H1 (cell line): ENCODE measurements at regions not wholly inside any gene's neighbourhood (a gene's known extent, or its start where the extent isn't known, plus 50 kb on each side); places are given as distances from the start of the nearest gene placed in this dataset.
A peak's percentile ranks its signal among the peaks of the same experiment; 100 is the strongest.

Source experiments
- CTCF ChIA-PET: fragments of 300-600 bp; sonication (Branson Sonifier 250); formaldehyde crosslinking; loops from one replicate; lab custom pipeline; 2021; ENCODE audit not compliant: partially characterized antibody; lab: Charles Lee
- POLR2A ChIA-PET: fragments of 300-600 bp; sonication (Branson Sonifier 250); formaldehyde crosslinking; loops from one replicate; lab custom pipeline; 2021; ENCODE audit warnings: inconsistent platforms; ENCODE audit not compliant: partially characterized antibody; lab: Charles Lee
- DNase-seq, 2 experiments: peaks; one replicate each; pipeline versions ENCODE4 v3.0.0 to v3.0.0-alpha.2; 2010 to 2022; ENCODE audit warnings: low spot score in 2 of 2, low read depth in 1 of 2, mixed read lengths in 1 of 2
- FAIRE-seq: peaks from 2 replicates; lab custom pipeline; 2011; peaks lifted over from hg19 to GRCh38; lab: Jason Lieb, UNC
- H2AFZ ChIP-seq: 2 replicates; pipeline ENCODE4 v1.8.1; 2012; ENCODE audit warnings: low read length, inconsistent platforms
- H2AK5ac ChIP-seq: 2 replicates; pipeline ENCODE4 v1.6.1; 2013; ENCODE audit warnings: low read depth, low read length
- H2BK120ac ChIP-seq: replicated peaks from 2 replicates; pipeline ENCODE3; 2013; ENCODE audit warnings: low read depth, low read length, inconsistent platforms
- H2BK12ac ChIP-seq: 2 replicates; pipeline ENCODE4 v1.6.1; 2013; ENCODE audit warnings: low read depth, low read length
- H2BK15ac ChIP-seq: 2 replicates; pipeline ENCODE4 v1.6.1; 2013; ENCODE audit warnings: low read length
- H2BK20ac ChIP-seq: 2 replicates; pipeline ENCODE4 v1.6.1; 2013; ENCODE audit warnings: low read length
- H2BK5ac ChIP-seq: 2 replicates; pipeline ENCODE4 v1.6.1; 2013; ENCODE audit warnings: low read depth, low read length
- H3K14ac ChIP-seq: 2 replicates; pipeline ENCODE4 v1.6.1; 2013; ENCODE audit warnings: inconsistent platforms; ENCODE audit not compliant: insufficient read length
- H3K18ac ChIP-seq: 2 replicates; pipeline ENCODE4 v1.6.1; 2013; ENCODE audit warnings: low read length; ENCODE audit errors: extremely low read depth
- H3K23ac ChIP-seq: 2 replicates; pipeline ENCODE4 v1.6.1; 2013; ENCODE audit warnings: inconsistent platforms; ENCODE audit not compliant: insufficient read length
- H3K23me2 ChIP-seq: 2 replicates; pipeline ENCODE4 v1.6.1; 2013; ENCODE audit warnings: low read depth, low read length
- H3K27ac ChIP-seq: 2 replicates; pipeline ENCODE4 v1.6.1; 2011; ENCODE audit warnings: low read depth, low read length, inconsistent platforms
- H3K27me3 ChIP-seq, 4 experiments: replicated peaks in 1 of 4; 1 replicate in 1 of 4; 2 replicates in 3 of 4; pipeline versions ENCODE4 v1.6.1 to v1.8.1; 2011 to 2013; ENCODE audit warnings: low read length in 3 of 4, mild to moderate bottlenecking in 3 of 4, inconsistent platforms in 2 of 4, mixed read lengths in 2 of 4, moderate library complexity in 1 of 4; ENCODE audit not compliant: control insufficient read depth in 3 of 4, insufficient read depth in 3 of 4; ENCODE audit errors: extremely low read depth in 1 of 4
- H3K36me3 ChIP-seq, 4 experiments: 2 replicates each; pipeline versions ENCODE4 v1.6.1 to v1.8.1; 2011 to 2013; ENCODE audit warnings: mild to moderate bottlenecking in 4 of 4, low read length in 3 of 4, moderate library complexity in 2 of 4, control low read depth in 1 of 4, inconsistent platforms in 1 of 4; ENCODE audit not compliant: insufficient read depth in 4 of 4, control insufficient read depth in 2 of 4
- H3K4ac ChIP-seq: replicated peaks from 2 replicates; pipeline ENCODE3; 2013; ENCODE audit warnings: low read length, low read depth, mixed read lengths, inconsistent platforms; ENCODE audit not compliant: insufficient read length
- H3K4me1 ChIP-seq, 4 experiments: replicated peaks in 1 of 4; 1 replicate in 1 of 4; 2 replicates in 3 of 4; pipeline versions ENCODE4 v1.6.1 to v1.8.1; 2011 to 2013; ENCODE audit warnings: low read length in 3 of 4, inconsistent platforms in 2 of 4, mixed read lengths in 1 of 4; ENCODE audit not compliant: insufficient read depth in 4 of 4, control insufficient read depth in 3 of 4
- H3K4me2 ChIP-seq, 2 experiments: 2 replicates each; pipeline versions ENCODE4 v1.6.1 to v1.8.1; 2011 to 2013; ENCODE audit warnings: low read depth in 2 of 2, low read length in 2 of 2, control low read depth in 1 of 2, inconsistent platforms in 1 of 2, mild to moderate bottlenecking in 1 of 2; ENCODE audit not compliant: insufficient read depth in 1 of 2
- H3K4me3 ChIP-seq, 4 experiments: fragments of 200-600, 300-600 bp in 1 of 4; sonication (generic), shearing (Covaris generic), sonication (Bioruptor Twin) in 1 of 4; 2 replicates each; pipeline versions ENCODE4 v1.5.1 to v1.8.1; 2011 to 2016; ENCODE audit warnings: low read length in 4 of 4, low read depth in 3 of 4, control low read depth in 2 of 4, inconsistent platforms in 2 of 4, mild to moderate bottlenecking in 2 of 4, mixed read lengths in 1 of 4, moderate library complexity in 1 of 4; ENCODE audit not compliant: insufficient read depth in 2 of 4; ENCODE audit errors: extremely low read depth in 1 of 4
- H3K56ac ChIP-seq: replicated peaks from 2 replicates; pipeline ENCODE3; 2013; ENCODE audit warnings: low read depth, mild to moderate bottlenecking, mixed read lengths, low read length, inconsistent platforms; ENCODE audit not compliant: insufficient read length
- H3K79me1 ChIP-seq: 2 replicates; pipeline ENCODE4 v1.6.1; 2013; ENCODE audit warnings: low read depth, low read length, control low read depth
- H3K79me2 ChIP-seq, 2 experiments: 2 replicates each; pipeline versions ENCODE4 v1.6.1 to v1.8.1; 2012 to 2013; ENCODE audit warnings: low read length in 2 of 2, mild to moderate bottlenecking in 2 of 2, inconsistent platforms in 1 of 2; ENCODE audit not compliant: insufficient read depth in 2 of 2, control insufficient read depth in 1 of 2
- H3K9ac ChIP-seq, 4 experiments: replicated peaks in 1 of 4; 1 replicate in 1 of 4; 2 replicates in 3 of 4; pipeline versions ENCODE4 v1.6.1 to v1.8.1; 2011 to 2013; ENCODE audit warnings: low read depth in 3 of 4, low read length in 3 of 4, control low read depth in 2 of 4, mild to moderate bottlenecking in 2 of 4, moderate library complexity in 2 of 4, inconsistent platforms in 1 of 4; ENCODE audit errors: extremely low read depth in 1 of 4
- H3K9me3 ChIP-seq, 2 experiments: 2 replicates each; pipeline versions ENCODE4 v1.6.1 to v1.8.1; 2012 to 2013; ENCODE audit warnings: mild to moderate bottlenecking in 2 of 2, moderate library complexity in 2 of 2, control low read depth in 1 of 2, inconsistent platforms in 1 of 2, low read depth in 1 of 2, low read length in 1 of 2, mixed read lengths in 1 of 2; ENCODE audit not compliant: insufficient read depth in 2 of 2
- H4K20me1 ChIP-seq, 2 experiments: replicated peaks in 1 of 2; 2 replicates each; pipeline versions ENCODE3 to v1.8.1; 2011 to 2013; ENCODE audit warnings: inconsistent platforms in 2 of 2, low read length in 2 of 2, mild to moderate bottlenecking in 1 of 2; ENCODE audit not compliant: insufficient read depth in 2 of 2, control insufficient read depth in 1 of 2
- H4K5ac ChIP-seq: 2 replicates; pipeline ENCODE4 v1.6.1; 2013; ENCODE audit warnings: low read length, low read depth, mixed read lengths, inconsistent platforms; ENCODE audit not compliant: insufficient read length
- H4K8ac ChIP-seq: 2 replicates; pipeline ENCODE4 v1.8.0; 2013; ENCODE audit warnings: mild to moderate bottlenecking, moderate library complexity, low read length, inconsistent platforms; ENCODE audit not compliant: insufficient read depth; ENCODE audit errors: extremely low read depth
- H4K91ac ChIP-seq: replicated peaks from 2 replicates; pipeline ENCODE3; 2013; ENCODE audit warnings: low read length, mixed read lengths, inconsistent platforms; ENCODE audit not compliant: insufficient read length
- BCL11A ChIP-seq, 2 experiments: IDR thresholded peaks; one replicate each; pipeline ENCODE4 v1.6.1; 2011; ENCODE audit warnings: low read depth in 2 of 2, low read length in 2 of 2, mild to moderate bottlenecking in 2 of 2
- CBX8 ChIP-seq: fragments of 300-800, 300-1000 bp; sonication (generic); IDR thresholded peaks from 2 replicates; pipeline ENCODE4 v1.7.1; 2016; ENCODE audit warnings: low read depth, low read length, borderline replicate concordance
- EGR1 ChIP-seq: IDR thresholded peaks from 2 replicates; pipeline ENCODE4 v1.6.1; 2011; ENCODE audit warnings: low read depth, low read length, borderline replicate concordance
- RFX5 ChIP-seq: IDR thresholded peaks from 2 replicates; pipeline ENCODE4 v1.6.1; 2011; ENCODE audit warnings: low read depth, low read length, improper control_type of control experiment, borderline replicate concordance
- RNF2 ChIP-seq: fragments of 200-900, 300-1000 bp; sonication (generic); IDR thresholded peaks from 2 replicates; pipeline ENCODE4 v1.7.1; 2016; ENCODE audit warnings: borderline replicate concordance, low read depth, mild to moderate bottlenecking, antibody characterized with exemption, low read length; ENCODE audit not compliant: poor library complexity, severe bottlenecking; ENCODE audit errors: missing control alignments
- TAF1 ChIP-seq: IDR thresholded peaks from 2 replicates; pipeline ENCODE4 v1.6.1; 2011; ENCODE audit warnings: mild to moderate bottlenecking, low read depth, low read length
- whole genome bisulfite sequencing, 2 experiments: shearing (Covaris generic) in 1 of 2; methylation state at CpG; one replicate each; pipeline versions ENCODE4 v1.1.6 to v1.1.7; 2013 to 2015; ENCODE audit warnings: low lambda C conversion rate in 2 of 2, mixed read lengths in 2 of 2, inconsistent platforms in 1 of 2, low coverage in 1 of 2, missing lambda C conversion rate in 1 of 2; ENCODE audit not compliant: insufficient replicate concordance in 2 of 2, insufficient coverage in 1 of 2, insufficient read length in 1 of 2; ENCODE audit errors: extremely low coverage in 1 of 2, missing lambda C conversion rate in 1 of 2; 5-methylcytosine and 5-hydroxymethylcytosine counted together

GRCh38 chr4:165678236-165678935 is 194.7 kb upstream of the TLL1 start:
- H3K14ac ChIP-seq = no peak overlapping the region
- no peak overlapping the region for H2AK5ac ChIP-seq
- DNase-seq = no peak
- no peak overlapping the region for H4K5ac ChIP-seq
- H2BK12ac ChIP-seq = no peak overlapping the region
- no peak overlapping the region for H2BK15ac ChIP-seq
- no peaks in the 10 kb centered on the region for H3K23me2 ChIP-seq
- H3K18ac ChIP-seq = no peak overlapping the region
- H2AFZ ChIP-seq = no peak overlapping the region
- no peaks in the 10 kb centered on the region for H3K4me1 ChIP-seq
- H3K9ac ChIP-seq = no peak overlapping the region
- POLR2A ChIA-PET = no interaction called here
- H3K79me2 ChIP-seq = no peaks in the 10 kb centered on the region
- no peaks in the 10 kb centered on the region for H4K20me1 ChIP-seq
- FAIRE-seq = no peak
- no peaks in the 10 kb centered on the region for H3K27me3 ChIP-seq
- H3K4ac ChIP-seq = no peak overlapping the region
- H2BK20ac ChIP-seq = no peak overlapping the region
- H4K91ac ChIP-seq = no peak overlapping the region
- H3K4me3 ChIP-seq = no peak overlapping the region
- no peaks in the 10 kb centered on the region for H3K79me1 ChIP-seq
- no peaks in the 10 kb centered on the region for H3K9me3 ChIP-seq
- TF ChIP-seq EGR1 (no peak), RNF2 (no peak), TAF1 (no peak), CBX8 (no peak), RFX5 (no peak), BCL11A (IDR thresholded peaks at IDR 0.05; ENCODE audit: low read depth in 2 of 2, low read length in 2 of 2) (no peak)
- CTCF ChIA-PET = no interaction called here
- H3K27ac ChIP-seq = no peak overlapping the region
- H3K56ac ChIP-seq = peak overlapping the region; percentile 25
- H2BK5ac ChIP-seq = no peak overlapping the region
- peak overlapping the region; percentile 29 for H2BK120ac ChIP-seq
- H3K4me2 ChIP-seq = no peak overlapping the region
- 92% methylated on average over 6 of the region's 6 CpGs; no CpG with 5 or more reads in 1 of the 2 experiments for WGBS, 2 experiments
- no peak overlapping the region for H4K8ac ChIP-seq
- no peak overlapping the region for H3K23ac ChIP-seq
- H3K36me3 ChIP-seq = no peaks in the 10 kb centered on the region
